HL-60 (cell line): ENCODE measurements at regions not wholly inside any gene's neighbourhood (a gene's known extent, or its start where the extent isn't known, plus 50 kb on each side); places are given as distances from the start of the nearest gene placed in this dataset.

Experiments
- GABPA ChIP-seq: IDR thresholded peaks from 2 replicates; pipeline ENCODE4 v1.6.1; 2012; ENCODE audit warnings: low read depth
- POLR2AphosphoS5 ChIP-seq: IDR thresholded peaks from 2 replicates; pipeline ENCODE4 v1.6.1; 2012; ENCODE audit warnings: low read depth
- SPI1 ChIP-seq: IDR thresholded peaks from 2 replicates; pipeline ENCODE4 v1.6.1; 2012; ENCODE audit warnings: low read depth, mild to moderate bottlenecking, borderline replicate concordance
- TF ChIP-seq, protein P1 (sequence below): IDR thresholded peaks from one replicate; pipeline ENCODE4 v1.5.1; 2011; ENCODE audit warnings: low read length, control low read depth, inconsistent platforms; ENCODE audit not compliant: insufficient read depth
- TF ChIP-seq, protein P2 (sequence below): IDR thresholded peaks from 2 replicates; pipeline ENCODE4 v1.6.1; 2012; ENCODE audit warnings: low read depth; ENCODE audit not compliant: insufficient replicate concordance

DNA sequence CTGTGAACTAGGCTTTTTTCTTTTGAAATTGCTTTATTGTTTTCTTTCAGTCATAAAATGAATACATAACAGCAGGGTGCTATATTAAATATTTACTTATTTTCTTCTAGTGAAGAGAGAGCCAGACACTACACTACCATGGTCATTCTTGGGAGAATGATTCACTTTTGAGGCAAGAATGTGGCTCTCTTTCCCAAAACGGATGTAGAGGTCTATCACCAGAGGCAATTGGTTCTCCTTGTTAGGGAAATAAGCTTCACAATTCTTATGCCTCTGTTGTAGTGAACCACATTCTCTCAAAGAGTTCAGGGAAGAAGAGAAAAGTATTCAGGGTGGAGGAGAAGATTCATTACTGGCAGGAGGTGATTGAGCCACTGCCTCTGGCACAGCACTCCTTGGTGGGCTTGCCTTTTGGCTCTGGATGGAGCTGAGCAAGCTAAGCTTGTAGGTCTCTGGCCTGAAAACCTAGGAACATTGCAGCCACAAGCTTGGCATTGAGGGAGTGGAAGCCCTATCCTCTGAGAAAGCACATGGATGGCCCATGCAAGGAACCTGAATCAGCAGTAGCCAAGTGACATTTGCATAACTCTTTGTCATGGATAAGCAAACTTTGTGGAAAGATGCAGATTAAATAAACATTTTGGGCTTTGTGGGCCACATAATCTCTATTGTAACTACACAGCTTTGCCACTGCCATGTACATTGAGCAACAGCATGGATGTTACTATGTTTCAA, 179.0 kb upstream of the TNC start:
- TF ChIP-seq, protein P1, sequence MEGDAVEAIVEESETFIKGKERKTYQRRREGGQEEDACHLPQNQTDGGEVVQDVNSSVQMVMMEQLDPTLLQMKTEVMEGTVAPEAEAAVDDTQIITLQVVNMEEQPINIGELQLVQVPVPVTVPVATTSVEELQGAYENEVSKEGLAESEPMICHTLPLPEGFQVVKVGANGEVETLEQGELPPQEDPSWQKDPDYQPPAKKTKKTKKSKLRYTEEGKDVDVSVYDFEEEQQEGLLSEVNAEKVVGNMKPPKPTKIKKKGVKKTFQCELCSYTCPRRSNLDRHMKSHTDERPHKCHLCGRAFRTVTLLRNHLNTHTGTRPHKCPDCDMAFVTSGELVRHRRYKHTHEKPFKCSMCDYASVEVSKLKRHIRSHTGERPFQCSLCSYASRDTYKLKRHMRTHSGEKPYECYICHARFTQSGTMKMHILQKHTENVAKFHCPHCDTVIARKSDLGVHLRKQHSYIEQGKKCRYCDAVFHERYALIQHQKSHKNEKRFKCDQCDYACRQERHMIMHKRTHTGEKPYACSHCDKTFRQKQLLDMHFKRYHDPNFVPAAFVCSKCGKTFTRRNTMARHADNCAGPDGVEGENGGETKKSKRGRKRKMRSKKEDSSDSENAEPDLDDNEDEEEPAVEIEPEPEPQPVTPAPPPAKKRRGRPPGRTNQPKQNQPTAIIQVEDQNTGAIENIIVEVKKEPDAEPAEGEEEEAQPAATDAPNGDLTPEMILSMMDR = no peak
- no peak for TF ChIP-seq POLR2AphosphoS5
- TF ChIP-seq, protein P2, sequence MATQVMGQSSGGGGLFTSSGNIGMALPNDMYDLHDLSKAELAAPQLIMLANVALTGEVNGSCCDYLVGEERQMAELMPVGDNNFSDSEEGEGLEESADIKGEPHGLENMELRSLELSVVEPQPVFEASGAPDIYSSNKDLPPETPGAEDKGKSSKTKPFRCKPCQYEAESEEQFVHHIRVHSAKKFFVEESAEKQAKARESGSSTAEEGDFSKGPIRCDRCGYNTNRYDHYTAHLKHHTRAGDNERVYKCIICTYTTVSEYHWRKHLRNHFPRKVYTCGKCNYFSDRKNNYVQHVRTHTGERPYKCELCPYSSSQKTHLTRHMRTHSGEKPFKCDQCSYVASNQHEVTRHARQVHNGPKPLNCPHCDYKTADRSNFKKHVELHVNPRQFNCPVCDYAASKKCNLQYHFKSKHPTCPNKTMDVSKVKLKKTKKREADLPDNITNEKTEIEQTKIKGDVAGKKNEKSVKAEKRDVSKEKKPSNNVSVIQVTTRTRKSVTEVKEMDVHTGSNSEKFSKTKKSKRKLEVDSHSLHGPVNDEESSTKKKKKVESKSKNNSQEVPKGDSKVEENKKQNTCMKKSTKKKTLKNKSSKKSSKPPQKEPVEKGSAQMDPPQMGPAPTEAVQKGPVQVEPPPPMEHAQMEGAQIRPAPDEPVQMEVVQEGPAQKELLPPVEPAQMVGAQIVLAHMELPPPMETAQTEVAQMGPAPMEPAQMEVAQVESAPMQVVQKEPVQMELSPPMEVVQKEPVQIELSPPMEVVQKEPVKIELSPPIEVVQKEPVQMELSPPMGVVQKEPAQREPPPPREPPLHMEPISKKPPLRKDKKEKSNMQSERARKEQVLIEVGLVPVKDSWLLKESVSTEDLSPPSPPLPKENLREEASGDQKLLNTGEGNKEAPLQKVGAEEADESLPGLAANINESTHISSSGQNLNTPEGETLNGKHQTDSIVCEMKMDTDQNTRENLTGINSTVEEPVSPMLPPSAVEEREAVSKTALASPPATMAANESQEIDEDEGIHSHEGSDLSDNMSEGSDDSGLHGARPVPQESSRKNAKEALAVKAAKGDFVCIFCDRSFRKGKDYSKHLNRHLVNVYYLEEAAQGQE = no peak
- no peak for TF ChIP-seq SPI1
- no peak for TF ChIP-seq GABPA
